ENCODE measurements at regions not wholly inside any gene's neighbourhood (a gene's known extent, or its start where the extent isn't known, plus 50 kb on each side); places are given as distances from the start of the nearest gene placed in this dataset.

DNA sequence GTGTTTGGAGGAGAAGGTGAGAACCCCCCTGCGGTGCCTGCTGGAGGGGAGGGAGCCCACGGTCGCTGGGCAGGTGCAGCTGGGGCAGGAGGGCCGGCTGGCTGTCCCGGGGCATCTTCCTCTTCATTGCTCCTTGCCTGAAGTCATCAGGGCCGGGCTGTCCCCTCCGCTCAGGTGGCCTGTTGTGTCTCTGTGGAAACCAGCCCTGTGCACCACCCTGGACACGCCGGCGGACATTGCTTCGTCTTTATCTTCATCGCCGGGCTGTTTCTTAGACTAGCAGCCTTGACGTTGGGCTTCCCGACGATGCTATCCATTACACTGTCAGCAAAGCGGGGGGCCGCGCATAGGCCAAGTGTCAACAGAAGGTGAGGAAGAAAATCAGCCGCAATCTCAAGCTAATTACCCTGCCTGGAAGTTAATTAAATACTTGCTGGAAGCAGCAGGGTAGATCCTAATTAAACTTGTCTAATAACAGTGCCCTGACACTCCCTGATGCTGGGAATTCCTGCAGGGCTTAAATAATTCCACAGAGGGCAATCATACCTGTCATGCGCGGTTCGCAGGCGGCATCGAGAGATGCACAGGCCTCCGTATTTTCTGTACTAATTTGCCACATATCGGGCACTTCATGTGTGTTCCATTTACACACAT is 111.4 kb upstream of the SOX1 start:
- WGBS, 2 experiments (ENCODE audit: extremely low coverage in 1 of 2, insufficient coverage in 1 of 2, insufficient read length in 1 of 2, insufficient replicate concordance in 2 of 2, low coverage in 1 of 2, low lambda C conversion rate in 2 of 2, missing lambda C conversion rate in 1 of 2), result 90% methylated on average over 23 of the region's 27 CpGs; no CpG with 5 or more reads in 1 of the 2 experiments
- no peak overlapping the region for H3K4me3 ChIP-seq (ENCODE audit: extremely low read depth in 1 of 4, insufficient read depth in 2 of 4, low read depth in 3 of 4, low read length in 4 of 4)
- H4K20me1 ChIP-seq (replicated peaks in 1 of 2; ENCODE audit: control insufficient read depth in 1 of 2, insufficient read depth in 2 of 2, low read length in 2 of 2), result no peaks in the 10 kb centered on the region
- no peak overlapping the region for H3K9ac ChIP-seq (replicated peaks in 1 of 4; ENCODE audit: extremely low read depth in 1 of 4, low read depth in 3 of 4, low read length in 3 of 4)
- no peak overlapping the region for H3K4ac ChIP-seq (replicated peaks; ENCODE audit: insufficient read length, low read depth, low read length)
- H2BK12ac ChIP-seq (ENCODE audit: low read depth, low read length), result no peak overlapping the region
- H3K18ac ChIP-seq (ENCODE audit: extremely low read depth, low read length), result no peak overlapping the region
- no peak overlapping the region for H4K91ac ChIP-seq (replicated peaks; ENCODE audit: insufficient read length, low read length)
- H3K36me3 ChIP-seq (ENCODE audit: control insufficient read depth in 2 of 4, insufficient read depth in 4 of 4, low read length in 3 of 4), result no peaks in the 10 kb centered on the region
- H3K79me1 ChIP-seq (ENCODE audit: low read depth, low read length), result no peaks in the 10 kb centered on the region
- no peak overlapping the region for H2BK15ac ChIP-seq (ENCODE audit: low read length)
- FAIRE-seq, result no peak
- no peak overlapping the region for H2BK120ac ChIP-seq (replicated peaks; ENCODE audit: low read depth, low read length)
- H3K14ac ChIP-seq (ENCODE audit: insufficient read length), result no peak overlapping the region
- TF ChIP-seq BCL11A (IDR thresholded peaks at IDR 0.05; ENCODE audit: low read depth in 2 of 2, low read length in 2 of 2), result no peak
- no peak for TF ChIP-seq USF2 (IDR thresholded peaks at IDR 0.05; ENCODE audit: low read length)
- peak; percentile 25; the same call in 1 of the 2 replicates for TF ChIP-seq E2F6 (IDR thresholded peaks at IDR 0.05)
- ChIA-PET POLR2A (ENCODE audit: partially characterized antibody) (no interaction called here), CTCF (ENCODE audit: partially characterized antibody) (no interaction called here)
- peak in 1 of 2 experiments; percentile 41 for DNase-seq (ENCODE audit: low read depth in 1 of 2, low spot score in 2 of 2)
- no peak overlapping the region for H3K23ac ChIP-seq (ENCODE audit: insufficient read length)
- H2BK20ac ChIP-seq (ENCODE audit: low read length), result no peak overlapping the region
- H3K4me2 ChIP-seq (ENCODE audit: insufficient read depth in 1 of 2, low read depth in 2 of 2, low read length in 2 of 2), result no peak overlapping the region
- no peak overlapping the region for H2AFZ ChIP-seq (ENCODE audit: low read length)
- no peak overlapping the region for H2AK5ac ChIP-seq (ENCODE audit: low read depth, low read length)
- no peak overlapping the region for H2BK5ac ChIP-seq (ENCODE audit: low read depth, low read length)
- H3K27me3 ChIP-seq (replicated peaks in 1 of 4; ENCODE audit: control insufficient read depth in 3 of 4, extremely low read depth in 1 of 4, insufficient read depth in 3 of 4, low read length in 3 of 4), result no peaks in the 10 kb centered on the region
- H3K79me2 ChIP-seq (ENCODE audit: control insufficient read depth in 1 of 2, insufficient read depth in 2 of 2, low read length in 2 of 2), result no peaks in the 10 kb centered on the region
- H3K27ac ChIP-seq (ENCODE audit: low read depth, low read length), result no peak overlapping the region
- H3K56ac ChIP-seq (replicated peaks; ENCODE audit: insufficient read length, low read depth, low read length), result no peak overlapping the region
- no peak overlapping the region for H4K5ac ChIP-seq (ENCODE audit: insufficient read length, low read depth, low read length)
- H4K8ac ChIP-seq (ENCODE audit: extremely low read depth, insufficient read depth, low read length), result no peak overlapping the region
- H3K23me2 ChIP-seq (ENCODE audit: low read depth, low read length), result peaks cover 9% of the 10 kb centered on the region; the same call in 1 of the 2 replicates
- H3K9me3 ChIP-seq (ENCODE audit: insufficient read depth in 2 of 2, low read depth in 1 of 2, low read length in 1 of 2), result peaks cover 7 to 9% of the 10 kb centered on the region in 2 experiments; a peak in 2 of 4 replicates
- no peaks in the 10 kb centered on the region; a peak in 2 of 7 replicates for H3K4me1 ChIP-seq (replicated peaks in 1 of 4; ENCODE audit: control insufficient read depth in 3 of 4, insufficient read depth in 4 of 4, low read length in 3 of 4)
